NCI-H1092 (cell line): ENCODE measurements at regions not wholly inside any gene's neighbourhood (a gene's known extent, or its start where the extent isn't known, plus 50 kb on each side); places are given as distances from the start of the nearest gene placed in this dataset.

Experiments used
- DNase-seq: peaks from one replicate; lab custom pipeline; 2025; lab: John Stamatoyannopoulos, UW

DNA sequence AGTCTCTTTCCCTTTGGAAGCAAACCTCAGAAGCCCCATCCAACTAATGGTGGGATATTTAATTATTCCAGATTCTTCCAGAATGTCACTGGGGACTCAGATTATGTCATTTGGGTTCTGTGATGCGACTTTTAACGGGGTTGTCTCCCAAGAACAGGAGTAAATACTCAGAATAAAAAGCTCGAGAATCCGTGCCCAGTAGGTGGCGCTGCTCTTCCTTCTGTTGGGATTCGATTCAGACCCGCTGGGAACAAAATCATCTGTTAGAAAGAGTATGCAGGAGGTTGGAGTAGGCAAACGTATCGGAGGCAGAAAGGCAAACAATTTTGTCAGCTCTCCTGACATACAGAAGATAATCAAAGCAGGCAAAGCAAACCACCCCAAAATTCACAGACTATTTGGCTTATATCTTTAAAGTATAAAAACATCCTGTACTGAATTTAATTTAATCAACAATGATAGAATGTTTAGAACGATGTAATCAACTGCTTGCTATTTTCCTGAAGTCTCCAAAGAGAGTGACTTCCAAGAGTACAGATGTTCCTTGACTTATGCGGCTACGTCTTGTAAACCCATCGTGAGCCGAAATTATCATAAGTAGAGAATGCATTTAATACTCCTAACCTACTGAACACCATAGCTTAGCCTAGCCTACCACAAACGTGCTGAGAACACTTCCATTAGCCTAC is 169.8 kb upstream of the RAI14 start:
- DNase-seq, result peak; percentile 80

DNA sequence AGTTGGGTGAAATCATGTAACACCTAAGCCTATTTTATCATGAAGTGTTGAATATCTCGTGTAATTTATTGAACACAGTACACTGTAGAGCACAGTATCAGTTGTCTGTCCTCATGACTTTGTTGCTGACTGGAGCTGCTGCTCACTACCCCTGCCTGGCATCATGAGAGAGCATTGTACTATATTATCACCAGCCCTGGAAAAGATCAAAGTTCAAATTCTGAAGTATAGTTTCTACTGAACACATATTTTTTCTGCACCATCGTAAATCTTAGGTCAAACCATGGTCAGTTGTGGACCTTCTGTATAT is 169.3 kb upstream of the RAI14 start:
- DNase-seq, result no peak

DNA sequence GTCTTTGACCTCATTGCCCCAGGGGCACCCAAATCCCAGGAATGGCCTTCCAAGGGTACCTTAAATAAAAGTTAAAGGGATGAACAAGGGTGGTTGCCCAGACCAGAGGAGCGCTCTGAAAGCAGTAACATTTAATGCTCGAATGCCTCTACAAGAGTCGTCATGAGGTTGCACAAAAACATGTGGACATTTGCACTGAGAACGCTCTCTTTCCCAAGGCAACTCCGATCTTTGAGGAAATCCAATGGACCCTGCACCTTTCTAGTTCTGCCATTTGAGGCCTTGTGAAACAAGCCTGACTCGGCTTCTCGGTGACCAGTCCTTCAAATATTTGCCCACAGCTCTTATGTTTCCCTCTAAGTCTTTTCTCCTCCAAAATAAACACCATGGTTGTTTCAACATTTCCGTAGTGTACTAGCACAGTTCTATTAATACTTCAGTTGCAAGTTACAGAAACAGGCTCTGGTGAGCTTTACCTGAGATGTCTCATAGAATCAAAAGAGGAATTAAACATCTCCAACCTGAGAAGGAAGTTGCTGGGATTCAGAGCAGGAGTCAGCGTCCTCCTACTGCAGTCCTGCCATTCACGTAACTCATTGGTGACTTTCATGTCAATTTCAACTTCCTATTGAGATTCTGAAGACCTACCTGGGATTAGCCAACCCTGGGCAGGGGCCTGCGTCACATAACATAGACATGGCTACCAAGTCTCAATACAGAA is 168.8 kb upstream of the RAI14 start:
- no peak for DNase-seq

DNA sequence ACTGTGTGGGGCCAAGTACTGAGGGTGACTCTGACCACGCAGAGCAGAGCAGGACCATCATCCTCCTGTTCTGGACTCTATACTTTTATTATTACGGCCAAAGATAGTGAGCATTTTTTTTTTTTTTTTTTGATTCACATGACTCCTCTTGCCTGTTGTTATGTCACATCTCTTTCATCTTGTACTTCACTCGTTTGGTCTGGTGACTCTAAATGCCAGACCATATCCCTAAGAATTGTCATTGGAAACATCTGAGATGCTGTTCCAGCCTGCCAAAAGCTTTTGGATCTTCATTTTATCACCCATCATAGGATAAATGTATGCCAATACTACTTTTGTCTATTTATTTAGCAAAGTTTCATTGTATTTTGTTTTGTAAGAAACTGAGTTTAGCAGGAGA is 168.2 kb upstream of the RAI14 start:
- DNase-seq, result no peak

DNA sequence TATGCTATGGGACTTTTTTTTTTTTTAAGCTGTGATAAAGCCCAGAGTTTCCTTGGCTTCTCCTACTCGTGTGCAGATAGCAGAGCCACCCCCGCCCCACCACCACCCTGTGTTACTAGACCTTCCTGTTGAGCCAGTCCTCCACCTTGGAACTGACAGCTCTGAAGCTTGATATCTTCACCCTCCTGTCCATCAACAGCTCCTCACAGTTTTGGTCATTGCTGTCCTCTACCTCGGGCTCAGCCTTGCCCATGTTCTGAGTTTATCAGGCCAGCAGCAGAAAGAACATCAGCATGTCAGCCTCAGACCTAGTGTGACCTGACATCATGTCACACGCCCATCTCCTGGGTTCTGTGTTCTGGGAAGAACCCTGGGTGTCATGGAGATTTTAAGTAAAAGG is 167.1 kb upstream of the RAI14 start:
- no peak for DNase-seq

DNA sequence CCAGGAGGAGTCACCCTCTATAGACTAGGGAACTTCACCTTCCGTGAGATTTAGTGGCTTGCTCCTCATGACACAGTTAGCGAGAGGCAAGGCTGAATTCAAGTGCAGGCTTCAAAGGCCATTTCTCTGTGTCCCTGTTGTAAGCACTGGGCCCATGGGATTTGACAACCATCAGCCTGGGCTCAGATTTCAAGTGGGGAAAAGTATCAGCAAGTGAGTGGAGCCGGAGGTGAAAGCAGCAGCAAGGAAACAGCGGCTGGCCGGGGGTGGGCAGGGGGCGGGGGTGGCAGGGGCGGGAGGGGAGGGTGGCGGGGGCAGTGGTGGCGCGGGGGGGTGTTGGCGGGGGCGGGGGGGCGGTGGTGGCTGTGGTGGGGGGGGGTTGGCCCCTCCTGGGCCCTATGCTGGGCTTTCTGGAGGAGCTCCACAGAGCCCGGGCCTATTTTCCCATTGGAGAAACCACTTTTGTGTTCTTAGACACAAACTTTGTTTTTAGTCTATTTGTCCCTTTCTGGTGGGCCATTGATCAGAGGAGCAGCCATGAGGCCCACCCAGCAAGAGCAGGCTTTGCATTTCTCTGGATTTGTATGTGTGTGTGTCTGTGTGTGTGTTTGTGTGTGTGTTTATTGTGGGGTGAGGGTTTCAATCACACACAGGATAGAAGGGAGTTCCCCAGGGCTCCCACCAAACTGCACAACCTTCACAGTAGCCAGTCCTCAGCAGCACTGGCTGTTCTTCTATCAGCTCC is 165.4 kb upstream of the RAI14 start:
- DNase-seq, result peak; percentile 71

DNA sequence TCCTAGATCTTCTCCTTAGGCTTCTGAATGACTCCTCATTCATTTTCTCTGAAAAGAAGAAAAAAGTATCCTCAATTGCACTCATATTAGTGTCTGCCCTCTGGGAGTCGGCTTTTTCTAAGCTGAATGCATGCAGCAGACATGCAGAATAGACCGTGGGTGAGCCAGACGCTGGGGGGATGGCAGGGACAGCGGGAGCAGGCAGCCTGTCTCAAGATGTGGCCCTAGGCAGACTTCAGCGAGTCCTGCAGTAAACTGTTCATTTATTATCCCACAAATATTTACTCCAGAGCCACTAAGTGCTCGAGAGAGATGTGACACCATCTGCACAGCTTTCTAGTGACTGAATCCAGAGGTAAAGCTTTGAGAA is 164.9 kb upstream of the RAI14 start:
- DNase-seq, result no peak

DNA sequence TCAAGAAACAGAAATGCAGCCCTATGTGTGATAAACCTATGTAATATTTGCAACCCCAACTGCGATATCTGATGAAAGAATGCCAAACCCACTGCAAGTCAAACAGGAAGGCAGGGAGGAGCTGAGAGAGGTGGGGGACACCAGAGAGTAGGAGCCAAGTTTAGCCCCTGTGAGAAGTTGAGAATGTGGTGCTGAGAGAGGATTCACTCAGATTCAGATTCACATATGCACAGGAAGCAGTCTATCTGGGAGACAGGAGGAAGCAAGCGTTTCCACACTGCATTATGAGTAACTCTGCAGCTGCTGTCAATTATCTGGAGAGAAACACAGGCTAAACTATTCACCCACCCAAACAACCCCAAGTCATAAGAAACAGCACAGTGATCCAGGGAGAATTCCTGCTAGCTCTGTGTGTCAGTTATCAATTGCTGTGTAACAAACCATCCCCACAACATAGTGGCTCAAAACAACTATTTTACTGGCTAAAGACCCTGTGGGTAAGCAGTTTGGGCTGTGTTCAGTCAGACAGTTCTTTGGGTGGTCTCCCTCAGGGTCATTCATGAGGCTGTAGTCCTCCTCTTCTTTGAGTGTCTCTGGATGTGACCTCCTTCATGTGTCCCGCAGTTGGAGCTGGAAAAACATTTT is 161.9 kb upstream of the RAI14 start:
- DNase-seq, result no peak

DNA sequence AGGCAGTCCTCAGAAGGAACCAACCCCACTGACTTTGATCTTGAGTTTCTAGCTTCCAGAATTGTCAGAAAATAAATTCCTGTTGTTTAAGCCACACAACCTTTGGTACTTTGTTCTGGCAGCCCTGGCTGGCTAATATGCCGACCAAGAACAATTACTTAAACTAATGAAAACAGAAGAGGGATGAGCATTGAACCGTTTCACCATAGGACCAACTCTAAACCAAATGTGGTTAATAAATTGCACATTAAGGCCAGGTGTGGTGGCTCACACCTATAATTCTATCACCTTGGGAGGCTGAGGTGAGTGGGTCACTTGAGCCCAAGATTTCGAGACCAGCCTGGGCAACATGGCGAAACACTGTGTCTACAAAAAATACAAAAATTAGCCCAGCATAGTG is 160.9 kb upstream of the RAI14 start:
- no peak for DNase-seq

DNA sequence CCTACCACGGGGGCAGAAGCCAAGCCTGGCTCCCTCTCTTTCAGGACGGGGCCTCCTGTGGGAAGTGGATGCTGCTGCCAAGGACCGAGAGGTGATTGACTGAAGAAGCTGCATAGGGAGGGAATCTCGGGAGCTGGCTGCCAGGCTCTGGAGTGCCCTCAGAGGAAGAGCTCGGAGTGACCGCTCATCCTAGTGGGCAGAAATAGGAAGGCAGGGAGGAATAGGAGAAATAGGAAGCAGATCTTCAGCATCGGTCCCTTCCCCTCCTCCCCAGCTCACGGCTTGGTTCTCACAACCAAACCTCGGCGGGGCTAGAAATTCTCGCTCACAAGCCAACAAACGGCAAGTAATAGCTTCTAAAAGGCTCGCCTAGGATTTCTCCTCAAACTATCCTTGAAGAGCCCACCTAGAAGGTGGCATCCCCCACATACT is 159.9 kb upstream of the RAI14 start:
- no peak for DNase-seq

DNA sequence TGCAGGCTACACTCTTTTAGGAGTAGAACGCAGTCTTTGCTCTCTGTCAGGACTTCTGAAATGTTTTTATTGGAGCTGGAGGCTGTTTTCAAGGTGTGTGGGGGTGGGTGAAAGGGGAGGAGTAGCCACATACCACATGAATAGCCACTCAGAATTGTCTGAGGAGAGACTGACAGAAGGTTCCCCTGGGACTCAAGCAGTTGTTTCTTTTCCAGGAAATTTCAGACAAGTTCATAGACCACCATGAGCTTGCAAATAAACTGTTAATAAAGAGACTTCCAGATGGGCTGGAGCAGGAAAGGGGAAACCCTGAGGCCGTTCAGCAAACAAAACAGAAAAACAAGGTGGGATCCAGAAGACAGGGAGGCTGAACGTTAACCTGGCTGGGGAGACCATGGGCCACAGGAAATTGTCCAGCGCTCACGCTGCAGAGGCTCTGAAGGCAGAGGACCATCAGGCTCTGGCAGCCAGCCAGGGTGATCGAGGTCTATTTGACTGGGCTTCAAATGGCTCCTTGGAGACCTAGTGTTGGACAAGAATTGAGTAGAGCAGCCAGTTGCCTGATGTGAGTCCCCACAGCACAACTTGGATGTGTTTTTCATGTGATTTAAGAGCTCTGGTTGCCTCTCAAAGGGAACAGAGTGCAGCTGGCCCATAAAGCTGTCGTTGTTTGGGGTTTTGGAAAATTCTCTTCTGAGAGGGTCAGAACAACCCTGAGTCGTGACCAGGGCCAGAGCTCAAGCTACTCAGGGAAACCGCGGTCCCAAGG is 159.2 kb upstream of the RAI14 start:
- peak; percentile 45 for DNase-seq

DNA sequence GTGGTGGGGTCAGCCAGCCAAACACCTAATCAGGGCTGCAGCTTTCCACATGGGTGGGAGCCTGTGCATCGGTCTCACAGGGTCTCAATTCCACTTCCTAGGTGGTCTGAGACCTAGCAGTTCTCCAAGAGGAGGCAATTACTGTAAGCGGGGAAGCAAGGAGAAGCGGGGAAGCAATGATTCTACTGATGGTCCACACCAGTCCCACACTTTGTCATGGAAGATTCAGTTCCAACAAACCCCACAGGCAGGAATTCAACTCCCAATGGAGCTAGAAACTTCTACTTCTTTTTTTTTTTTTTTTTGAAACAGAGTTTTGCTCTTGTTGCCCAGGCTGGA is 158.7 kb upstream of the RAI14 start:
- DNase-seq, result no peak

DNA sequence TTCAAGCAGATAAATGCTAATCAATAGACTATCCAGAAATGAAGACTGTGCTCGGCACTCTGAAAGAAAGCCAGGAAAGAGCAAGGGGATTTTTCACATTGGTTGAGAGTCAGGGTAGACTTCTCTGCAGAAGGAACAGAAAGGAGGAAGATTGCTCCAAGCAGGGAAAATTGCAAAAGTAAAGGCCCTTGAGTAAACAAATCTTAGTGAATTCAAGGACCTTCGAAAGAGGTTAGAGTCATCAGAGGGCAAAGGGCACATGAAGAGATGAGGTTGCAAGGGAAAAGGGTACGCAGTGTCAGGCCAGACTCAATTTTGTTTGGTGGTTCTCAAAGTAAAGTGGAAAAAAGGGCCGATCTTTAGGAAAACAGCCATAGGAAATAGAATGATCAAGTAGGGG is 157.6 kb upstream of the RAI14 start:
- DNase-seq, result no peak

DNA sequence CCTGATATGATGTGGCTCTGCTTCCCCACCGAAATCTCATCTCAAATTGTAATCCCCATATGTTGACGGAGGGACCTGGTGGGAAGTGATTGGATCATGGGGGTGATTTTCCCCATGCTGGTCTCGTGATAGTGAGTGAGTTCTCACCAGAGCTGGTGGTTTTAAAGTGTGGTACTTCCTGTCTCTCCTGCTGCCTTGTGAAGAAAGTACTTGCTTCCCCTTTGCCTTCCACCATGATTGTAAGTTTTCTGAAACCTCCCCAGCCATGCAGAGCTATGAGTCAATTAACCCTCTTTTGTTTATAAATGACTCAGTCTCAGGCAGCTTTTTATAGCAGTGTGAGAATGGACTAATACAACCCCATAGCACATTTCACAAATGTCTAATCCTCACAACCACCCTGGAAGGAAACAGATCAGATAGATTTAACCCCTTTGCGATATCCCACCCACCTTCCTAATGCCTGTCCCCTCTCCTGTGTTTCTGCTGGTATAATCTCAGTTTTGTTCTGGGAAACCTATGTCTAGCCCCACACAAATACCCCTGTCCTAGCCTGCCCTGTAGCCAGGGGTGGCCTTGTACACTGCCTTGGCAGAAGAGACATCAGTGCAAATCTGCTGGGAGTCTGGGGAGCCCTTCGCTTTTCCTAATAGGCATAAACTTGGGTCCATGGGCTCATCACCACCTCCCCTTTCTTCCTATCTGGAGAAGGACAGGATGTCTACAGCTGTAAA is 157.0 kb upstream of the RAI14 start:
- DNase-seq, result no peak

DNA sequence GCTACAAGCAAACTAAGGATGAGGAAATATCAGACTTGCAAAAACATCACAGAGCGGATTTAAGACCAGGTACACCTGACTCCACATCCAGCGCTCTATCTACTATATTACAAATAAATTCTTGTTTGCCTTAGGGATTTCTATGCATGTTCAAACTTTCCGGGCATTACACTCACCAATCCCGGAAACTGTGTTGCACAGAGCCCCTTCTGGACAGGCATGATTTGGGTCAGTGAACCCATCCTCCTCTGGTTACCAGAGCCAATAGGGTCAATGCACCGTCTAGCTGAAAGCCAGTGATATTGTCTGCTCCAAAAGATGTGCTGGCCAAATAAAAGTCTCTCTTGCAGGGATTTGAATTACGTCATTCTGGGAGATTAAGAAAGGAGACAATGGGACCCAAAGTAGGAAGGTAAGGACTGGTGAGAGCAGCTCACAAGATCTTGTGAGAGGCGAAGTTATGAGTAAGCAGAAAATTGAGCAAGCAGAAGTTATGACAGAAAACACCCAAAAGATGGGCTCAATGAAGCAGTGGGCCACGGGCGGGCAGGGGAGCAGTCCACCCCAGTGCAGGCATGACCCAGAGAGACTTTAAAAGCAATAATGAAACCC is 155.8 kb upstream of the RAI14 start:
- no peak for DNase-seq

DNA sequence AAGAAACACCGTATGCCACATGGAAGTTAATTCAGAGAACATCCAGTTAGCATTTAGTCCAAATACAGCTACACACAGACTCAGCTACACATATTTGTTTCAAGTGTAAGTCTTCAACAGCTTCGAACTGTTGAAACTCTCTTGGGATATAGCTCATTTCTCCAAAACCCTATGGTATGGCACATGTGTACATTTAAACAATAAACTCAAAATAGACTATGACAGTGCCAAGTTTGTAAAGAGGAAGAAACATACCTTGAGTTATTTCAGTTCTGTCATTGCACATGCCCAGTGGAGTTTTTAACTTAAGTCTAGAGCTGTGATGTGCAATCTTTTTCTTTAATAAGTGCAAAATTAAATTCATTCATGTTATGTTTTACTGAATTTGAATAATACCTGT is 155.1 kb upstream of the RAI14 start:
- DNase-seq, result no peak

DNA sequence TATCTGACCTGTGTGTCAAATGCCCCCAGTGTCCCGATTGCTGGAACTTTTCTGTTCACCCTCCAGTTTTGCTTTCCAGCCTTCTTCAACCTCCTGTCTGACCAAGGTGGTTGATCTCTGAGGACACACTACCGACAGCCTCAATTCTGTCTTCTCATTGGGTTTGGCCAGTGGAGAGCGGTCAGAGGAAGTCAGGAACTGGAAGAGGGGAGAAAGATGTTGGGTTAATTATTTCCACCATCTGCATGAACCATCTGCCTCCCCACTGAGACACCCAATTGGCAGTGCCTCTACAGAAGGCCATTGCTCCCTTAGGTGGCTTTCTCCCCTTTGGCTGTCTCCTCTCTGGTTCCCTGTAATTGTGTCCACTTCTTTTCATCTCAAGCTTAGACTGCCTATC is 154.3 kb upstream of the RAI14 start:
- no peak for DNase-seq

DNA sequence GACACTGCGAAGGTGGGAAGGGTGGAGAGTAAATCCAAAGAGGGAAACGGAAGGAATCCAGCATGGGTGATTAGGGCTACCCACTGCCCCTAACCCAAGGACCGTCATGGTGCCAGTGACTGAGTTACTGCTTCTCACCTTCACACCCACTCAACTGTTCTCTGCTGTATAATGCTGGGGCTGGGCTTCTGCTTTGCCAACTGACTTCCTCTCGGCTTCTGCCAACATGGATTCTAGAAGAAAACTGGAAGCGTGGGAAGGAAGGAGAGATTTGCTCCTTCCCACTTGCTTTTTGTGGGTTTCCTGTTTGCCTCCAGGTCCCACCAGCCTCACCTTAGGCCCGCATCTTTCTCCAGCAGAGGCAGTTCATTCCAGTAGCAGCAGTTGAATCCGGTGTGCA is 153.5 kb upstream of the RAI14 start:
- DNase-seq, result no peak

DNA sequence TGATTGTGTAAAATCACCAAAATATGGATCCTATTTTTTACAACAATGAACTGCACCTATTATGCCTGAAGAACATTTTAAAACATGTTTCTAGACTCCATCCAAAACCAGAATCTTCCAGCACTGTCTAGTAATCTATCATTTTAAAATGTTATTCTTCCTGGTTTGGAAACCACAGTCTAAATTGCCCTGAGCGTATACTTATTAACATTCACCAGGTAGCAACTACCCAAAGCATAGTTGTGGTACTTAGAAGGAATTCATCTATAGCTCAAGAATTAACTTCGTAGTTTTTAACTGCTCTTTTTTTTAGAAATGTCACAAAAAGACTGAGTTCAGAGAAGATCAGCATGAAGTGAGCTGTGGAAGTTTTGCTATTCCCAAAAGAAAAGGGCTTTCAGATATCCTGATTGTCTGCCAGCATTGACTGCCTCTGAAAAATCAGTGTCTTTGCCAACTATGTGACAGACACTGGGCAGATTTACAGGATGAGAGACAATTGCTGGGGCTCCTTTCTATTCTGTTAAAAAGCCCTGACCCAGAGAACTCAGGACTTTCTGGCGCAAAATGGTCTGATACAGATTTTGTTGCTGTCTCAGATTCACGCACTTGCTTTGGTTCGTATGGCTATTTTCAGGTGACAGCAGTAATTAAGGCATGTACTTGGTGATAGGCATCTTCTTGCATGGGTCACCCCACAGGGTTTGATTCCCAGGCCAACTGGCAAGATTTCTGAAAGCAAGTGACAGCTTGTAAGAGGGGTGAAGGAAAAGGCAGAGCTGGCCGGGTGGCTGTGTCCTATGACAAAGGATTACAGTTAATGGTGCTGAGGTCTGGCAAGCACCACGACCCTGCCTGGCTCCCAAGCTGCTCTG is 152.5 kb upstream of the RAI14 start:
- DNase-seq, result no peak

DNA sequence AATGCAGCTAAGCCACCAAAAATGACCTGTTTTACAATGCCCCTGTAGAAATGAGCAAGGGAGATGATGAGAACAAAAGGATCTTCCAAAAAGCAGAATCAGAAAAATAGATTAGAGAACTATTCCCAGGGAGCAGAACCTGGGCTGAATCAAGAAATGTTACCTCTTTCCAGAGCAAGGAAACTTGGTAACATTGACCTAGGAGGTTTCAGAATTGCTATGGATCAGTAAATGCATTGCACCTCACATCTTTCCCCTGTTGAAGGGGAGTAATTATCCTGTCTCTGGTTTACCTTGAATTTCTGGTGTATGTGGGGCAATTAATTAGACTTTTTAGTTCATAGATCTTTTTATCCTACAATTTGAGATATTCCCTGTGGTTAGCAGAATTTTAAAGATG is 151.2 kb upstream of the RAI14 start:
- no peak for DNase-seq
